Panc1 (cell line): ENCODE measurements at regions not wholly inside any gene's neighbourhood (a gene's known extent, or its start where the extent isn't known, plus 50 kb on each side); places are given as distances from the start of the nearest gene placed in this dataset.

Experiments used
- POLR2AphosphoS5 ChIP-seq: IDR thresholded peaks from 2 replicates; pipeline ENCODE4 v1.6.1; 2012; ENCODE audit warnings: mild to moderate bottlenecking, low read depth, low read length, moderate library complexity
- SIN3A ChIP-seq: IDR thresholded peaks from 2 replicates; pipeline ENCODE4 v1.6.1; 2012; ENCODE audit warnings: low read depth, mild to moderate bottlenecking, low read length, moderate library complexity, borderline replicate concordance; ENCODE audit not compliant: insufficient read depth
- TF ChIP-seq, protein P1 (sequence below): fragments of 450-650 bp; IDR thresholded peaks from 2 replicates; pipeline ENCODE4 v1.5.1; 2017; ENCODE audit warnings: mild to moderate bottlenecking

DNA sequence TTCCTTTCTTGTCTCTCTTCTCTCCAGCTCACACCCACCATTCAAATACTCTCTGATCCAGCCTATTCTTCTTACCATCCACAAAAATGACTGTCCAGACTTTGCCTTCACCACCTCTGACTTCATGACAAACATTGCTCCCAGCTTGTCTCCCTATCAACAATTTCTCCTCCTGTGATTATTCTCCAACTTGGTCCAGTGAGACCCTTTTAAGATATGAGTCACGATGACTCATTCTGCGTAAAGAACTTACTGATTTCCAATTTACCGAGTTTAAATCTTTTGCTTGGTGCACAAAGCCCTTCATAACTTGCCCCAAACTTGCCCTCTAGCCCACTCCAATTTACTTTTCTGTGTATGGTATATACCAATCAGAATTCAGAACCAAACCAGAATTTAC is 833.2 kb downstream of the MAFB start:
- no peak for TF ChIP-seq POLR2AphosphoS5
- TF ChIP-seq, protein P1, sequence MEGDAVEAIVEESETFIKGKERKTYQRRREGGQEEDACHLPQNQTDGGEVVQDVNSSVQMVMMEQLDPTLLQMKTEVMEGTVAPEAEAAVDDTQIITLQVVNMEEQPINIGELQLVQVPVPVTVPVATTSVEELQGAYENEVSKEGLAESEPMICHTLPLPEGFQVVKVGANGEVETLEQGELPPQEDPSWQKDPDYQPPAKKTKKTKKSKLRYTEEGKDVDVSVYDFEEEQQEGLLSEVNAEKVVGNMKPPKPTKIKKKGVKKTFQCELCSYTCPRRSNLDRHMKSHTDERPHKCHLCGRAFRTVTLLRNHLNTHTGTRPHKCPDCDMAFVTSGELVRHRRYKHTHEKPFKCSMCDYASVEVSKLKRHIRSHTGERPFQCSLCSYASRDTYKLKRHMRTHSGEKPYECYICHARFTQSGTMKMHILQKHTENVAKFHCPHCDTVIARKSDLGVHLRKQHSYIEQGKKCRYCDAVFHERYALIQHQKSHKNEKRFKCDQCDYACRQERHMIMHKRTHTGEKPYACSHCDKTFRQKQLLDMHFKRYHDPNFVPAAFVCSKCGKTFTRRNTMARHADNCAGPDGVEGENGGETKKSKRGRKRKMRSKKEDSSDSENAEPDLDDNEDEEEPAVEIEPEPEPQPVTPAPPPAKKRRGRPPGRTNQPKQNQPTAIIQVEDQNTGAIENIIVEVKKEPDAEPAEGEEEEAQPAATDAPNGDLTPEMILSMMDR, result no peak
- TF ChIP-seq SIN3A, result no peak
